HK-2 (cell line): ENCODE measurements at regions not wholly inside any gene's neighbourhood (a gene's known extent, or its start where the extent isn't known, plus 50 kb on each side); places are given as distances from the start of the nearest gene placed in this dataset.
"Not testable (repeated sequence)": the region's sequence is repeated elsewhere in the genome, so short reads cannot be mapped to it uniquely, and the experiment has no call there.

ENCODE experiments used
- DNase-seq: peaks from one replicate; pipeline ENCODE4 v3.0.0-alpha.2; 2018; ENCODE audit not compliant: unreplicated experiment

DNA sequence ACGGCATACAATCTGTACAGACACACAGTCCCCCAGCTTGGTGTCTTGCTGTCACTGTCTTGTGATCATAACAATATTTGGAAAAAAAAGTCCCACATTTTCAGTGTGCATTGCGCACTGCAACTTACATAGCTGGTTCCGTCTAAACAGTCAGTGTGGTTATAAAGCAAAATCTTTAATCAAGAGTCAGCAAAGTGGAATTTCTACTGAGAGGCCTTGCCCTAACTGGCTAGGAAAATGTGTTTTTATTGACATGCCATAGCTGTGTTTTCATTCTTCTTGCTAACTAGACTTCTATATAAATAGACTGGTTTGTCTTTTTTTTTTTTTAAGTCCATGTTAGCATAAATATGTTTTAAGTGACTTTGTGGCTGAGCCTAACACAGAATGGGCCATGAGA lies 174.8 kb downstream of the POLR2M start:
- DNase-seq: no peak

DNA sequence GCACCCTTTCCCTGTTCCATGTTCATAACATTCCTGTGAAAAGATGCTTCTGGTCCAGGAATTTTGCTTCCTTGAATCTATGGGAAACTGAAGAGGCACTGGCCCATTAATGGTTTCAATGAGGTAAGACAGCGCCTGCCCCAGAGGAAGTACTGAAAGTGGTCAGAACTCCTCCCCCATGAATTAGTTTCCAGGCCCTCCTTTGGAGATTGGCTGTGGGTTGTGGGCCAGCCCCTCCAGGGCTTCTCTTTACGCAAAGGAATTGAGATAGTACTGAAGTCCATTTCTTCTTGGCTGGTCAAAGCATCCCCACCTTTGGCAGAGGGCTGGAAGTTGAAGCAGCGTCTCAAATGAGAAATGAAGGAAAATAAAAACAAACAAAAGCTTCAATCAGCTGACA lies 175.5 kb downstream of the POLR2M start:
- no peak for DNase-seq

DNA sequence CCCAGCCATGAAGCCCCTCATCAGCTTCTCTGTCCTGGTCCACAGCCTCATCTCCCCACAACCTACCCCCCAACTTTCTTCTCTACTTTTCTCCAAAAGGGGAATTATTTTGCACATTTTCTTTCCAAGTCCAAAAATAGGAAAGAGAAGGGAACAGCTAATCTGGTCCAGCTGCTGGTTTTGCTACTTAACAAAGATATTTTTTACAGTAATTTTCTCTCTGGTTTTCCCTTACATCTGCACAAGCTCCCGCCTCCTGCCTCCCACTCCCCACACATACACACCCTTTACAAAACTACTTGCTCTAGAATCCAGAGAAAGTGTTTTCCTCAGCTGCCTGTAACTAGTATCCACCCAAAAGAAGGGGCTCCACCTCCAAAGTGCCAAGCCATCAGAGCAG lies 177.2 kb downstream of the POLR2M start:
- DNase-seq: no peak

DNA sequence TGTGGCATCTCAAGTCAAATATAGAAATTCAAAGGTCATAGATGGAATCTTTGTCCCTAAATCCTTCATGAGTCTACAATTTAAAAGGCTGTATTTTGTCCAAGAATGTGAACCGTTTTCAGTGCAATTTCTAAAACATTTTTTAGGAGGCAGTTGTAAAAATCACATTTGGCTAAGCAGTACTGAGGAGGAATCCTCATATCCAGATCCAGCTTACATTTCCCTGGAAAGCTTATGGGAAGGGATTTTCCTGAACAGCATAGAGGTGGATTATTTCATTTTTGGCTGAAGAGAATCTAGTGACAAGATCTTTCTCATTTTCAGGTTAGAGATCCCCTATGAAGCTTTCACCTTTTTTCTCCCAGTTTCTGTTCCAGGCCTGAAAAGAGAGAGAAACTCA lies 178.4 kb downstream of the POLR2M start:
- DNase-seq: no peak

DNA sequence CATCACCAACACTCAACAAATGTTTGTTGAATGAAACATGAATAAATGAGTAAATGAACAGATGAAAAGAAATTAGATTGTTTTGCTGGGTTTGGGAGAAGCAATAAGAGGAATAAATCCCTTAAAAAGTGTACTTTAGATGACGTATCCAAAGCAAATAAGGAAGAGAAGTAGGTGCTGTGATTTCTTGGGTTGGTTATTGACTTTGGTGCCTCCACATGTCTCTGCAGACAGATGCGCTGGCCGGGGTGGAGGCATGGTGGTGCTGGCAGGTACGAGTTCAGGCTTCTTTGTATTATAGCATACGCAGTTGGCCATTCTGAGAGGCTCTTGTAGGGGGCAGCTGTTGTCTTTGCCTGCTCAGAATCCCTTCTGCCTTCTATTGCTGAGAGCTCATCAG lies 178.9 kb downstream of the POLR2M start:
- no peak for DNase-seq

DNA sequence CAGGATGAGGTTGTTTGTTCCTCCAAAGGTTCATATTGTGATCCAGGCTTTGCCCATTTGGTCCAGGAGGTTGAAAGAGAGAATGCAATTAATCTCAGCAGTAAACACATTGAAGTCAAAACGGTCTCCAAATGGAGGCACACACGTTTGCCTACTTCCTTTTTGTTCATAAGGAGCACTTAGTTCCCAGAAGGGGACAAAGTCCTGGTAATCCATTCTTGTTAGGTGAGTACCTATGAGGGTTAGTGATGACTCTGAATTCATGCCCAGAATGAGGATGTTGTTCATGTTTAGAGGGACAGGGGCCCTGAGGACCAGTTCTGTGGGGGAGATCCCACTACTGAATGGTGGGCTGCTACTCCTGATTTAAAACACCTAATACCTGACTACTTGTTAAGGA lies 177.7 kb downstream of the ALDH1A2 start:
- no peak for DNase-seq

DNA sequence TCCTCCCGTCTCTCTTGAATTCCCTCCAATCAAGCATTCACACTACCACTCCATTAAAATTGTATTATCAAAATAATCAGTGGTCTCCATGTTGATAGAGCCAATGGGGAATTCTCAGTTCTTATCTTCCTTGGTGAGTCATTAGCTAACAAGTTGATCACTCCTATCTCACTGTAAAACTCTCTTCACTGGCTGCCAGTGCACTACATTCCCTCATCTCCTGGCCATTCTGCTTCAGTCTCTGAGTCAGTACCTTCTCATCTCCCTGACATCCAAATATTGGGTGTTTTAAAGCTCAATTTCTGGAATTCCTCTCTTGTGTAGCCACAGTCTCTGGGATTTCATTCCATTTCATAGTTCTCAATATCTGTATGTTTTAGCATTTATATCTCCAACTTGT lies 175.2 kb downstream of the ALDH1A2 start:
- DNase-seq: no peak

DNA sequence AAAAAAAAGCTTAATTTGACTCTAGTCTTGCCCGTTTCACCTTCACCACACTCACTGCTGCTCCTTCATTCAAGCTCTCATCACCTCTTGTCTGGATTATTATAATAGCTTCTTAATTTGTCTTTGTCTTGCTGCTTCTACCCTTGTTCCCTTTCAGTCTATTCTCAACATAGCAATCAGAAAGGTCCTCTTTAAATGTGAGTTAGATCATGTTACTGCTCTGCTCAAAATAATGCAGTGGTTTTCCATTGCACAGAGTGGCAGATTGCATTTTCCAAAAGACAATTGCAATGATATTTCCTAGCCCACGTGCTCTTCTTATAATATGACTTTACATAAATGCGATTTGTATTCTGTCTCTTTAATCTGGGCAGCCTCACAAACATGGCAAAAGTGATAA lies 174.6 kb downstream of the ALDH1A2 start:
- no peak for DNase-seq

DNA sequence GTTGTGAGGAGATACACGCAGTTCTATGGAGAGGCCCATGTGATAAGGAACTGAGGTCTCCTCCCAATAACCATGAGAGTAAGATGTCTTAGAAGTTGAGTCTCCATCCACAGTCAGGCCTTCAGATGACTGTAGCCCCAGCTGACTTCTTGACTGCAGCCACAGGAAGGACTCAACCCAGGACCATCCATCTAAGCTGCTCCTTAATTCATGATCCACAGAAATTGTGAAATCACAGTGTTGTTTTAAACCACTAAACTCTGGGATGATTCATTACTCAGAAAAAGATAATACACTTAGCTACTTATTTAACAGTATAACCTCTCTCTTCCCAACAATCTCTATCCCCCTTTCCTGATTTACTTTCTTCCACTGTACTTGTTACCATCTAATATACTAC lies 173.3 kb downstream of the ALDH1A2 start:
- no peak for DNase-seq

DNA sequence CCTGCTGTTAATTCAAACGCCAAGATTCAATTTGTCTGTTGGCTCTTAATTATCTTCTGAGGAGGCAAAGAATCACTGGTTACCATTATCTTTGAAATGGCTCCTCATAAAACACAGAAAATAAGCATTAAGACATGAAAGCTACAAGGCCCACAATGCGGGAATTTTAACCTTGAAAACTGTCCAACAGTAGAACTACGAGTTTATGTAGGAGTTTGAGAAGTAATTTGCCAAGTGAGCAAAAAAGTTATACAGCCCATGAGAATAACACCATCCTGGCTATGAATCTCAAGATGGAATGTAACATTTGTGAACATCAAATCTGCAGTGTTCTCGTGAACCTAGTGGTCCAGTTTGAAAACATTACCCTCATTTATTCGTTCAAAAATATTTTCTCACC lies 172.5 kb downstream of the ALDH1A2 start:
- no peak for DNase-seq

DNA sequence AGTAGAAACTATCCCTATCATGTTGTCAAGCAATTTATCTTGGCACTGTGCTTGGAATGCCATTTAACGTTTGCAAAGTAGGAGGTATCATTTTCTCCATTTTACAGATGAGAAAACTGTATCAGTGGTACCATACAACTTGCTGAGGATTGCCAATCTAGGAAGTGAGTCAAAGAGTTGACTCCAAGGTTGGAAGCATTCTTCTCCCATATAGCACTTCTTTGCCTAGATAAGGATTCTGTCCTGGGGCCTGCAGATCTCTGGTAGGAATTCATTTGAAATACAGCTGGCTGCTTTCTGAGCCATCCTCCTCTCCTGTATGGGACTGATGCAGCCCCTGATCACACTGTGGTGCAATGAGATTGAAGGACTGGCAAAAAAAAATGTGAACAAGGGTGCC lies 170.2 kb downstream of the ALDH1A2 start:
- no peak for DNase-seq

DNA sequence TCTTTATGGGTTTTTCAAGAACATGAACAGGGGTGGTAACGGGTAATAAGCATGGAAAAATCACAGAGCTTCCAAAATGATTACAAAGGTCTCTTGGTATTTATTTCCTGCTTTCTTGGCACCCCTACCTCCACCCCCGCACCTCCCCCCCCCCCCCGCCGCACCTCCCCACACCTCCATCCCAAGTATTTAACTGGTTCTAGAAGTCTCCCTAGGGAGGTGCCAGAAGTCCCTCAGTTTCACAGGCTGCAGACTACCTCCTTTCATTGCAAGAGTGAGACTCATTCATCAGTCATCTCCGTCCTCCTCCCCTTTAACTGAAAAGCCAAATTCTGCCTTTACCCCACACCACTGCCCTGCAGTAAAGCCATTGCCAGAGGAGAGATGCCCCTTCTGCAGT lies 169.4 kb downstream of the ALDH1A2 start:
- DNase-seq: no peak

DNA sequence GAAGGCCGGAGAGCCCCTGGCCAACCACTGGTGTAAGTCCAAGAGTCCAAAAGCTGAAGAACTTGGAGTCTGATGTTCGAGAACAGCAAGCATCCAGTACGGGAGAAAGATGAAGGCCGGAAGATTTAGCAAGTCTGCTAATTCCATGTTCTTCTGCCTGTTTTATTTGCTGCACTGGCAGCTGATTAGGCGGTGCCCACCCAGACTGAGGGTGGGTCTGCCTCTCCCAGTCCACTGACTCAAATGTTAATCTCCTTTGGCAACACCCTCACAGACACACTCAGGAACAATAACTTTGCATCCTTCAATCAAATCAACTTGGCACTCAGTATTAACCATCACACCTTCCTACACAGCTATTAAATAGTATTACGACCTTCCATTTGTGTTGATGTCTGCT lies 168.6 kb downstream of the ALDH1A2 start:
- not testable (repeated sequence) for DNase-seq

DNA sequence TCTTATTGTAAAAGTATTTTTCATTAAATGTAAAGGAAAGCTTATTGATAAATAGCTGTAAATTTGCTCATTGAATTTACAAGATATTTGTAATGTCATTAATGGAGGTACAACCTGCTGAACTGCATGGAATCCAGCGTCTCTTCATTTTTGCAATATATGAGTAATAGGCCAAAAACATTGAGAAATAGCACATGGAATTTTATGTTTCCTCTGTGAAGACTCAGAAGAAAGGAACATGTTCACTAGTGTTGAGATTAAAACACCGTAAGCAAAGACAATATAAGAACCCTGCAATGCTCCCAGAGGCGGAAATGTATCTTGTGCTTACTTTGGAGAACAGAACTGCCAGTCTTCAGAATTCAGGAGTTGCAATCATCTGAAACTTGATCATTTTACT lies 167.6 kb downstream of the ALDH1A2 start:
- DNase-seq: no peak

DNA sequence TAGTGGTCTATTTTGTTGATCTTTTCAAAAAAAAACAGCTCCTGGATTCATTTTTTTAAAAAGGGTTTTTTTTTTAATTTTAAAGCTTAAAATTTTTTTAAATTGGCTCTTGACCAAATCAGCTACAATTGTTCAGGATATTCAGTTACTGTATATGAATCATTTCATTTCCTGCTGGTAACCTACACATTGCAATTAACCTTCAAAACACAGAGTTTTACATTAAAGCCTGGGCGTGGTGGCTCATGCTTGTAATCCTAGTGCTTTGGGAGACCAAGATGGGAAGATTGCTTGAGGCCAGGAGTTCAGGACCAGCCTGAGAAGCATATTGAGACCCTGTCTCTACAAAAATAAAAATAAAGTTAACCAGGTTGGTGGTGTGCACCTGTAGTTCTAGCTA lies 163.4 kb downstream of the ALDH1A2 start:
- no peak for DNase-seq
